ENCODE measurements at regions not wholly inside any gene's neighbourhood (a gene's known extent, or its start where the extent isn't known, plus 50 kb on each side); places are given as distances from the start of the nearest gene placed in this dataset.
"Not testable (repeated sequence)": the region's sequence is repeated elsewhere in the genome, so short reads cannot be mapped to it uniquely, and the experiment has no call there.

- ChIA-PET CTCF (no interaction called here), POLR2A (no interaction called here)
- DNase-seq (ENCODE audit: low read depth, low spot score), result no peak
- no peak overlapping the region for H3K4me3 ChIP-seq (ENCODE audit: low read depth, low read length)
- no peak for TF ChIP-seq CTCF (IDR thresholded peaks at IDR 0.05; ENCODE audit: insufficient read depth, low read length, missing control alignments)
Observed at GRCh38 chr4:31844350-31844749, 1124.2 kb downstream of the PCDH7 start.

GRCh38 chr4:31851946-31852345 is 1131.8 kb downstream of the PCDH7 start:
- ChIA-PET POLR2A (no interaction called here), CTCF (no interaction called here)
- no peak overlapping the region for H3K4me3 ChIP-seq (ENCODE audit: low read depth, low read length)
- TF ChIP-seq CTCF (IDR thresholded peaks at IDR 0.05; ENCODE audit: insufficient read depth, low read length, missing control alignments), result no peak
- no peak for DNase-seq (ENCODE audit: low read depth, low spot score)

GRCh38 chr4:31877429-31877828 is 1157.3 kb downstream of the PCDH7 start:
- CTCF ChIA-PET, result no interaction called here
- no peak for TF ChIP-seq CTCF (IDR thresholded peaks at IDR 0.05; ENCODE audit: insufficient read depth, low read length, missing control alignments)
- POLR2A ChIA-PET, result no interaction called here
- DNase-seq (ENCODE audit: low read depth, low spot score), result no peak
- no peak overlapping the region for H3K4me3 ChIP-seq (ENCODE audit: low read depth, low read length)

- DNase-seq (ENCODE audit: low read depth, low spot score); POLR2A ChIA-PET; CTCF ChIA-PET; H3K4me3 ChIP-seq (ENCODE audit: low read depth, low read length): not testable (repeated sequence)
Observed at GRCh38 chr4:31880837-31881236, 1160.7 kb downstream of the PCDH7 start.

GRCh38 chr4:31896349-31896748 is 1176.2 kb downstream of the PCDH7 start:
- no peak for DNase-seq (ENCODE audit: low read depth, low spot score)
- no peak overlapping the region for H3K4me3 ChIP-seq (ENCODE audit: low read depth, low read length)
- ChIA-PET CTCF (no interaction called here), POLR2A (no interaction called here)
- no peak for TF ChIP-seq CTCF (IDR thresholded peaks at IDR 0.05; ENCODE audit: insufficient read depth, low read length, missing control alignments)

GRCh38 chr4:31905363-31905762 is 1185.2 kb downstream of the PCDH7 start:
- CTCF ChIA-PET, result no interaction called here
- POLR2A ChIA-PET, result no interaction called here
- TF ChIP-seq CTCF (IDR thresholded peaks at IDR 0.05; ENCODE audit: insufficient read depth, low read length, missing control alignments), result no peak
- DNase-seq (ENCODE audit: low read depth, low spot score), result no peak
- no peak overlapping the region for H3K4me3 ChIP-seq (ENCODE audit: low read depth, low read length)

GRCh38 chr4:31908261-31908660 is 1188.1 kb downstream of the PCDH7 start:
- POLR2A ChIA-PET, result no interaction called here

More at GRCh38 chr4:31908261-31908660, 1188.1 kb downstream of the PCDH7 start:
- no peak overlapping the region for H3K4me3 ChIP-seq (ENCODE audit: low read depth, low read length)
- no peak for TF ChIP-seq CTCF (IDR thresholded peaks at IDR 0.05; ENCODE audit: insufficient read depth, low read length, missing control alignments)
- CTCF ChIA-PET, result no interaction called here
- DNase-seq (ENCODE audit: low read depth, low spot score), result no peak
